ENCODE measurements at regions not wholly inside any gene's neighbourhood (a gene's known extent, or its start where the extent isn't known, plus 50 kb on each side); places are given as distances from the start of the nearest gene placed in this dataset.

- Histone ChIP-seq H3K9ac (ENCODE audit: extremely low read depth, insufficient read length, low read length) (no peak overlapping the region), H3K14ac (ENCODE audit: insufficient read depth, low read length) (no peak overlapping the region), H2AK5ac (ENCODE audit: insufficient read length, low read length) (no peak overlapping the region), H2BK20ac (ENCODE audit: low read depth, low read length, poor library complexity, severe bottlenecking) (no peak overlapping the region), H2BK5ac (ENCODE audit: insufficient read length, low read length) (no peak overlapping the region), H3K27me3 (ENCODE audit: insufficient read depth, low read length) (no peaks in the 10 kb centered on the region), H3K18ac (ENCODE audit: insufficient read length, low read depth, low read length) (no peak overlapping the region), H3K23ac (ENCODE audit: insufficient read length, low read depth, low read length) (no peak overlapping the region), H2BK12ac (ENCODE audit: insufficient read length, low read depth, low read length) (no peak overlapping the region), H4K20me1 (ENCODE audit: control insufficient read depth, insufficient read depth, insufficient read length) (no peaks in the 10 kb centered on the region), H3K79me2 (ENCODE audit: insufficient read depth, low read length) (no peaks in the 10 kb centered on the region), H3K56ac (ENCODE audit: insufficient read length, low read depth, low read length) (no peak overlapping the region), H4K8ac (replicated peaks; ENCODE audit: insufficient read length, low read depth, low read length) (no peak overlapping the region), H3T11ph (ENCODE audit: low read length) (no peak overlapping the region), H3K4me1 (ENCODE audit: insufficient read depth, low read length) (no peaks in the 10 kb centered on the region), H3K9me3 (ENCODE audit: control insufficient read depth, low read depth, low read length) (no peaks in the 10 kb centered on the region), H3K4me2 (ENCODE audit: insufficient read depth, insufficient read length, low read length) (no peak overlapping the region), H4K91ac (ENCODE audit: insufficient read length, low read depth, low read length) (no peak overlapping the region), H2BK15ac (ENCODE audit: low read depth, low read length) (no peak overlapping the region), H2AFZ (ENCODE audit: low read length) (no peak overlapping the region), H2BK120ac (ENCODE audit: low read depth, low read length, poor library complexity, severe bottlenecking) (no peak overlapping the region), H3K79me1 (ENCODE audit: insufficient read depth, low read depth, low read length, poor library complexity, severe bottlenecking) (no peaks in the 10 kb centered on the region), H3K27ac (ENCODE audit: insufficient read length, low read depth, low read length) (no peak overlapping the region), H4K5ac (ENCODE audit: insufficient read length, low read depth, low read length) (no peak overlapping the region), H3K4ac (ENCODE audit: low read depth, low read length) (no peak overlapping the region), H3K23me2 (ENCODE audit: insufficient read length, low read depth, low read length, poor library complexity, severe bottlenecking) (no peaks in the 10 kb centered on the region)
- TF ChIP-seq CTCF (conservative IDR thresholded peaks at IDR 0.05): no peak
- H3K4me3 Mint-ChIP-seq: no peak overlapping the region
- H3K9me3 Mint-ChIP-seq: no peaks in the 10 kb centered on the region
- H3K36me3 Mint-ChIP-seq (ENCODE audit: insufficient read depth in 1 of 3, low read depth in 3 of 3): no peaks in the 10 kb centered on the region
- no peaks in the 10 kb centered on the region for H3K27me3 Mint-ChIP-seq (ENCODE audit: low read depth)
- no peaks in the 10 kb centered on the region for H3K4me1 Mint-ChIP-seq
- no peak overlapping the region for H3K27ac Mint-ChIP-seq
- DNase-seq: no peak
Observed at GRCh38 chr17:63338272-63338671, 107.8 kb downstream of the CYB561 start.
